CD4-positive, alpha-beta memory T cell (primary cell): ENCODE measurements at regions not wholly inside any gene's neighbourhood (a gene's known extent, or its start where the extent isn't known, plus 50 kb on each side); places are given as distances from the start of the nearest gene placed in this dataset.

Experiments used
- CTCF ChIA-PET: fragments of 350-600 bp; sonication (Branson Sonifier 250); formaldehyde crosslinking; loops from one replicate; lab custom pipeline; 2021; ENCODE audit warnings: inconsistent platforms; ENCODE audit not compliant: partially characterized antibody; lab: Charles Lee
- POLR2A ChIA-PET: fragments of 350-600 bp; sonication (Branson Sonifier 250); formaldehyde crosslinking; loops from one replicate; lab custom pipeline; 2021; ENCODE audit not compliant: partially characterized antibody; lab: Charles Lee
- DNase-seq, 5 donors: peaks; one replicate each; pipeline versions ENCODE4 v3.0.0 to v3.0.0-alpha.2; 2020 to 2022; ENCODE audit warnings: mixed read lengths in 1 of 5
- H3K27ac ChIP-seq: one replicate; pipeline ENCODE4 v1.7.0; 2013; ENCODE audit warnings: low read depth, low read length
- H3K27me3 ChIP-seq: 2 replicates; pipeline ENCODE4 v1.7.0; 2013; ENCODE audit warnings: mild to moderate bottlenecking, low read length, moderate library complexity; ENCODE audit not compliant: insufficient read depth
- H3K36me3 ChIP-seq: 2 replicates; pipeline ENCODE4 v1.7.0; 2013; ENCODE audit warnings: mild to moderate bottlenecking, low read length, moderate library complexity; ENCODE audit not compliant: insufficient read depth
- H3K4me1 ChIP-seq: 2 replicates; pipeline ENCODE4 v1.7.0; 2013; ENCODE audit warnings: mild to moderate bottlenecking, low read length, moderate library complexity; ENCODE audit not compliant: insufficient read depth
- H3K4me3 ChIP-seq, 2 donors: one replicate each; pipeline ENCODE4 v1.7.0; 2013; ENCODE audit warnings: low read length in 2 of 2, mild to moderate bottlenecking in 1 of 2
- H3K9me3 ChIP-seq, 2 donors: one replicate each; pipeline ENCODE4 v1.7.0; 2013; ENCODE audit warnings: low read length in 2 of 2, control low read depth in 1 of 2; ENCODE audit not compliant: control insufficient read depth in 1 of 2
- H3K27ac Mint-ChIP-seq, 7 donors: one replicate each; pipeline ENCODE4 v1.8.0; 2020 to 2021; ENCODE audit warnings: mixed read lengths in 7 of 7, mild to moderate bottlenecking in 6 of 7, inconsistent platforms in 3 of 7, moderate library complexity in 3 of 7
- H3K27me3 Mint-ChIP-seq, 2 donors: one replicate each; pipeline ENCODE4 v1.8.0; 2020 to 2021; ENCODE audit warnings: mixed read lengths in 2 of 2
- H3K36me3 Mint-ChIP-seq, 2 donors: one replicate each; pipeline ENCODE4 v1.8.0; 2020 to 2021; ENCODE audit warnings: mixed read lengths in 2 of 2, inconsistent platforms in 1 of 2, mild to moderate bottlenecking in 1 of 2
- H3K4me1 Mint-ChIP-seq, 4 donors: one replicate each; pipeline ENCODE4 v1.8.0; 2020 to 2021; ENCODE audit warnings: mixed read lengths in 4 of 4, mild to moderate bottlenecking in 1 of 4
- H3K4me3 Mint-ChIP-seq, 8 donors: one replicate each; pipeline ENCODE4 v1.8.0; 2020 to 2021; ENCODE audit warnings: mixed read lengths in 8 of 8, mild to moderate bottlenecking in 7 of 8, moderate library complexity in 6 of 8, inconsistent platforms in 3 of 8
- H3K9me3 Mint-ChIP-seq, 8 donors: one replicate each; pipeline ENCODE4 v1.8.0; 2020 to 2021; ENCODE audit warnings: mixed read lengths in 8 of 8, mild to moderate bottlenecking in 5 of 8, inconsistent platforms in 3 of 8, moderate library complexity in 1 of 8
- intact Hi-C: fragments of 100-400 bp; cut with micrococcal nuclease; formaldehyde crosslinking; loops from one replicate; pipeline ENCODE4 v1.15.1; 2023

GRCh38 chr3:84184937-84185336 lies 773.9 kb upstream of the CADM2 start:
- Histone ChIP-seq H3K36me3 (no peaks in the 10 kb centered on the region), H3K27me3 (no peaks in the 10 kb centered on the region), H3K4me3 (no peak overlapping the region), H3K27ac (no peak overlapping the region), H3K4me1 (no peaks in the 10 kb centered on the region), H3K9me3 (no peaks in the 10 kb centered on the region)
- H3K36me3 Mint-ChIP-seq = no peaks in the 10 kb centered on the region
- ChIA-PET CTCF (no interaction called here), POLR2A (no interaction called here)
- H3K4me3 Mint-ChIP-seq = no peak overlapping the region
- no peak overlapping the region for H3K27ac Mint-ChIP-seq
- H3K9me3 Mint-ChIP-seq = peaks cover 0 to 19% (median 7%) of the 10 kb centered on the region in 8 donors
- no peak for DNase-seq
- no peaks in the 10 kb centered on the region for H3K4me1 Mint-ChIP-seq
- no peaks in the 10 kb centered on the region for H3K27me3 Mint-ChIP-seq
- intact Hi-C loops = no loop called here

- no peak overlapping the region for H3K4me3 Mint-ChIP-seq
- Histone ChIP-seq H3K4me1 (no peaks in the 10 kb centered on the region), H3K27me3 (no peaks in the 10 kb centered on the region), H3K27ac (no peak overlapping the region), H3K4me3 (no peak overlapping the region), H3K9me3 (no peaks in the 10 kb centered on the region), H3K36me3 (no peaks in the 10 kb centered on the region)
- H3K36me3 Mint-ChIP-seq = no peaks in the 10 kb centered on the region
- ChIA-PET CTCF (no interaction called here), POLR2A (no interaction called here)
- H3K27ac Mint-ChIP-seq = no peak overlapping the region
- no peak for DNase-seq
- no peaks in the 10 kb centered on the region for H3K4me1 Mint-ChIP-seq
- H3K27me3 Mint-ChIP-seq = no peaks in the 10 kb centered on the region
- intact Hi-C loops = no loop called here
- H3K9me3 Mint-ChIP-seq = peaks cover 2 to 37% (median 23%) of the 10 kb centered on the region in 8 donors
Measured at GRCh38 chr3:84194029-84194428, 764.8 kb upstream of the CADM2 start.

GRCh38 chr3:84209474-84209873 lies 749.3 kb upstream of the CADM2 start:
- CTCF ChIA-PET = no interaction called here
- no peak for DNase-seq
- Histone ChIP-seq H3K36me3 (no peaks in the 10 kb centered on the region), H3K9me3 (no peaks in the 10 kb centered on the region), H3K4me1 (no peaks in the 10 kb centered on the region), H3K4me3 (no peak overlapping the region), H3K27ac (no peak overlapping the region), H3K27me3 (no peaks in the 10 kb centered on the region)
- H3K27ac Mint-ChIP-seq = no peak overlapping the region
- no peaks in the 10 kb centered on the region for H3K27me3 Mint-ChIP-seq
- no peaks in the 10 kb centered on the region for H3K36me3 Mint-ChIP-seq
- POLR2A ChIA-PET = no interaction called here
- no peaks in the 10 kb centered on the region for H3K4me1 Mint-ChIP-seq
- intact Hi-C loops = no loop called here
- H3K4me3 Mint-ChIP-seq = no peak overlapping the region
- peaks cover 0 to 23% (median 5%) of the 10 kb centered on the region in 8 donors for H3K9me3 Mint-ChIP-seq

GRCh38 chr3:84223512-84223911 lies 735.3 kb upstream of the CADM2 start:
- no peaks in the 10 kb centered on the region for H3K36me3 Mint-ChIP-seq
- Histone ChIP-seq H3K36me3 (no peaks in the 10 kb centered on the region), H3K4me3 (no peak overlapping the region), H3K4me1 (no peaks in the 10 kb centered on the region), H3K27me3 (no peaks in the 10 kb centered on the region), H3K9me3 (no peaks in the 10 kb centered on the region), H3K27ac (no peak overlapping the region)
- no peak for DNase-seq
- no peaks in the 10 kb centered on the region for H3K4me1 Mint-ChIP-seq
- POLR2A ChIA-PET = no interaction called here
- intact Hi-C loops = no loop called here
- CTCF ChIA-PET = no interaction called here
- no peaks in the 10 kb centered on the region for H3K27me3 Mint-ChIP-seq
- H3K4me3 Mint-ChIP-seq = no peak overlapping the region
- no peak overlapping the region for H3K27ac Mint-ChIP-seq
- peaks cover 6 to 37% (median 20%) of the 10 kb centered on the region in 8 donors for H3K9me3 Mint-ChIP-seq

- Histone ChIP-seq H3K36me3 (no peaks in the 10 kb centered on the region), H3K4me1 (no peaks in the 10 kb centered on the region), H3K27ac (no peak overlapping the region), H3K9me3 (no peaks in the 10 kb centered on the region), H3K27me3 (no peaks in the 10 kb centered on the region), H3K4me3 (no peak overlapping the region)
- H3K9me3 Mint-ChIP-seq = peaks cover 6 to 37% (median 20%) of the 10 kb centered on the region in 8 donors
- no peaks in the 10 kb centered on the region for H3K36me3 Mint-ChIP-seq
- no peak overlapping the region for H3K4me3 Mint-ChIP-seq
- H3K4me1 Mint-ChIP-seq = no peaks in the 10 kb centered on the region
- POLR2A ChIA-PET = no interaction called here
- no peak overlapping the region for H3K27ac Mint-ChIP-seq
- intact Hi-C loops = no loop called here
- H3K27me3 Mint-ChIP-seq = no peaks in the 10 kb centered on the region
- CTCF ChIA-PET = no interaction called here
- no peak for DNase-seq
Measured at GRCh38 chr3:84224262-84224661, 734.5 kb upstream of the CADM2 start.

- H3K4me1 Mint-ChIP-seq = no peaks in the 10 kb centered on the region
- intact Hi-C loops = no loop called here
- Histone ChIP-seq H3K27me3 (no peaks in the 10 kb centered on the region), H3K36me3 (no peaks in the 10 kb centered on the region), H3K9me3 (no peaks in the 10 kb centered on the region), H3K4me1 (no peaks in the 10 kb centered on the region), H3K27ac (no peak overlapping the region), H3K4me3 (no peak overlapping the region)
- no peaks in the 10 kb centered on the region for H3K27me3 Mint-ChIP-seq
- no peaks in the 10 kb centered on the region for H3K36me3 Mint-ChIP-seq
- no peak for DNase-seq
- CTCF ChIA-PET = no interaction called here
- no peak overlapping the region for H3K27ac Mint-ChIP-seq
- no peak overlapping the region for H3K4me3 Mint-ChIP-seq
- peaks cover 5 to 29% (median 16%) of the 10 kb centered on the region in 8 donors for H3K9me3 Mint-ChIP-seq
- POLR2A ChIA-PET = no interaction called here
Measured at GRCh38 chr3:84236261-84236660, 722.5 kb upstream of the CADM2 start.

GRCh38 chr3:84245789-84246188 lies 713.0 kb upstream of the CADM2 start:
- no peaks in the 10 kb centered on the region for H3K4me1 Mint-ChIP-seq
- ChIA-PET POLR2A (no interaction called here), CTCF (no interaction called here)
- no peaks in the 10 kb centered on the region for H3K36me3 ChIP-seq
- no peaks in the 10 kb centered on the region for H3K27me3 ChIP-seq
- no peak overlapping the region for H3K4me3 ChIP-seq
- peaks cover 0 to 3% of the 10 kb centered on the region in 2 donors for H3K36me3 Mint-ChIP-seq
- no peaks in the 10 kb centered on the region for H3K4me1 ChIP-seq
- no peak overlapping the region for H3K4me3 Mint-ChIP-seq
- H3K27ac Mint-ChIP-seq = no peak overlapping the region
- DNase-seq = no peak
- no peaks in the 10 kb centered on the region for H3K27me3 Mint-ChIP-seq
- H3K9me3 ChIP-seq = no peaks in the 10 kb centered on the region
- intact Hi-C loops = no loop called here
- peaks cover 0 to 23% (median 14%) of the 10 kb centered on the region in 8 donors for H3K9me3 Mint-ChIP-seq
- H3K27ac ChIP-seq = no peak overlapping the region

GRCh38 chr3:84260596-84260995 lies 698.2 kb upstream of the CADM2 start:
- intact Hi-C loops = no loop called here
- Mint-ChIP-seq H3K9me3 (peaks cover 1 to 20% (median 10%) of the 10 kb centered on the region in 8 donors), H3K4me3 (no peak overlapping the region), H3K4me1 (no peaks in the 10 kb centered on the region), H3K27ac (no peak overlapping the region), H3K36me3 (no peaks in the 10 kb centered on the region), H3K27me3 (no peaks in the 10 kb centered on the region)
- Histone ChIP-seq H3K27ac (no peak overlapping the region), H3K27me3 (no peaks in the 10 kb centered on the region), H3K36me3 (no peaks in the 10 kb centered on the region), H3K9me3 (peaks cover 0 to 4% of the 10 kb centered on the region in 2 donors), H3K4me1 (no peaks in the 10 kb centered on the region), H3K4me3 (no peak overlapping the region)
- ChIA-PET CTCF (no interaction called here), POLR2A (no interaction called here)
- no peak for DNase-seq
